RPMI7951 (cell line): ENCODE measurements at regions not wholly inside any gene's neighbourhood (a gene's known extent, or its start where the extent isn't known, plus 50 kb on each side); places are given as distances from the start of the nearest gene placed in this dataset.
A peak's percentile ranks its signal among the peaks of the same experiment; 100 is the strongest.

Experiments
- DNase-seq: peaks from one replicate; pipeline ENCODE4 v3.0.0-alpha.2; 2012; ENCODE audit warnings: low read depth

DNA sequence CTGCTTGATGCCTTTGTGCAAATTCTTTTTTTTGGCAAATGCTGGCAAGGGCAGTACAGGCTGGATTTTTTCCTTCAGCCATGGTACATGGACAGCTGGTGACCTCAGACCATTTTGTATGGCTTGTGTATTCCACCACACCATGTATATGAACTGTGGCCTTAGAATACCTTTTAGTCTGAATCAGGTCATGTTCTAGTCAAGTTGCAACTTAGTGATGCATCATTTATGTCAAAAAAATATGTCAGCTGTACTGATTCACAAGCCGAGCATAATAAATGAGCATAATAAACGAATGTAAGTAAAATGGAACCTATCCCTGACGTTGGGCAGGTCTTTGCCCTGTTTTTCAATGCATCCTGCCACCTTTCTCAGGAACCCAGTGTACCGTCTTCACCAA lies 219.7 kb upstream of the RUNX1 start:
- DNase-seq, result no peak

DNA sequence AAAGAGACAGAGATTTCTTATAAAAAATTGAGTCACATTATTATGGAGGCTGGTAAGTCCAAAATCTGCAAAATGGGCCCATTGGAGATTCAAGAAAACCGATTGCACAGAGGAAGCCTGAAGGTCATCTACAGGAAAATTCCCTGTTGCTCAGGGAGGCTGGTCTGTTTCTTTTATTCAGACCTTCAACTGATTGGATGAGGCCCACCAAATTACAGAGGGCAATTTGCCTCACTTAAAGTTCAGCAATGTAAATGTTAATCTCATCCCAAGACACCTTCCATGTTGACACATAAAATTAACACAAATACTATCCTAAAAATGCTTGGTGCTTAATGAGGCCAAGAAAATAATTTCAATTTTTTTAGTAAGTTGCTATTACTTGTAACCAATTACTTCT lies 219.2 kb upstream of the RUNX1 start:
- DNase-seq, result no peak

DNA sequence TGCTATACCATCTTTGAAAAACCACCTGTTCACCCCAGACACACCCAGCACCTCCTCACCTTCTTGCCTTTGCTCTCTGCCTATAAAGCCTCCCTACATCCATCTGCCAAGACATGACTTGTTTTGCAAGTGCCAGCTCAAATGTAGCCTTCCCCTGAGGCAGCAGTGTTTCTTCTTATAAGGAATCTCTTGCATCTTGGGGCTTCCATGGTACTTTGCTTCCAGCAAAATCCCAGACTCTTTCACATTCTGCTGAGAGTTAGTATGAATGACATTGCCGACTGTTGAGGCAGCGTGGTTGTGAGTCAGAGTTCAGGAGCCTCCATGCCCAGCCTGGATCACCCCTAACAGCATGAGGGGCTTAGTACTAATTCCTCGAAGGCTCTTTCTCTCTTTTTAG lies 217.4 kb upstream of the RUNX1 start:
- peak; percentile 62 for DNase-seq

DNA sequence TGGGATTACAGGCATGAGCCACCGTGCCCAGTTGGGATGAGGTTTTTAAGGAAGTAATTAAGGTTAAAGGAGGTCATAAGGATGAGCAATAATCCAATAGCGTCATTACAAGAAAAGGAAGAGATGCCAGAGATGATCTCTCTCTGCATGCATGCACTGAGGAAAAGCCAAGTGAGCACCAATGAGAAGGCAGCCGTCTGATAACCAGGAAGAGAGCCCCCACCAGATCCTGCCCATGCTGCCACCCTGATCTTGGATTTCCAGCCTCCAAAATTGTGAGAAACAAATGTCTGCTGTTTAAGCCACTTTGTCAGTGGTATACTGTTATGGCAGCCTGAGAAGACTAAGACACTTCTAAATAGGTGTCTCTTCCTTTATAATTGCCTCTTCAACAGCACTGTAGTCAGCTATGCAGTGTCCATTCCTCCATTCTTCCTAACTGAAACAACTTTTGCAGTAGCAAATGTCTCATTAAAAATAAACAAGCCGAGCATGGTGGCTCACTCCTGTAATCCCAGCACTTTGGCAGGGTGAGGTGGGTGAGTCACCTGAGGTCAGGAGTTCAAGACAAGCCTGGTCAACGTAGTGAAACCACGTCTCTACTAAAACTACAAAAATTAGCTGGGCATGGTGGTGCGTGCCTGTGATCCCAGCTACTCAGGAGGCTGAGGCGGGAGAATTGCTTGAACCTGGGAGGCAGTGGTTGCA lies 216.2 kb upstream of the RUNX1 start:
- peak; percentile 88 for DNase-seq

DNA sequence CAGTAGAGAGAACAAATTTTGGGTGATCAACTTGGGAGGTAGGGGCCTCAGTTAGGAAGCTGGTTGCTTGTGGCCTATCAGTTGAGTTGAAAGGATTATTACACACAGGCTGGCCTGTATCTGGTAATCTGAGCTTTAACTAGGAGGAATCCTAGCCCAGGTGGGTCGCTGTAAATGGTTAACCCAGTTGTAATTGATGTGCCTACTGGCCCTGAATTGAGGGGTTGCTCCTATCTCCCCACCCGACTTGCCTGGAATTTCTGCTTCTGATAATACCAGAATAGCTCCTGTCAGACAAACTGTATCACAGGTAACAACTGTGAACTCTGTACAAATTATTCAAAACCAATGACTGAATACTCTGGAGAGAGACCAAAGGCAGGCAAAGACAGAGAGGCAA lies 210.4 kb upstream of the RUNX1 start:
- no peak for DNase-seq

DNA sequence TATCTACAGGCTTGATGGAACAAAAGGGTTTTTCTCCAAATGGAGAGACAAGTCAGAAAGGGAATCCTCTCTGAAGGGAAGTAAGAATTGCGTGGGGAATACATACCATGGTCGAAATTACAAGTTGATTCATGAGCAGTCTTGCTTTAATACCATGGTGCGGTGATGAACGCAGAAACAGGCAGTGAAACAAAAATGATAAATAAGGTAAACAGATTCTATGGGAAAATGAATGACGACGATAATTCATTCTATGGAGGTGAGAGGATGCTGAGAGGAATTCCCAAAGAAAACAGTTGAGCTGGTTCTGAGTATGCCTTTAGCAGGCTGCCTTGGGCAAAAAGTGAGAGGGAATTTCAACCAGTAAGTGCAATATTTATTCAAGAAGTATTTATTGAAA lies 209.4 kb upstream of the RUNX1 start:
- DNase-seq, result no peak

DNA sequence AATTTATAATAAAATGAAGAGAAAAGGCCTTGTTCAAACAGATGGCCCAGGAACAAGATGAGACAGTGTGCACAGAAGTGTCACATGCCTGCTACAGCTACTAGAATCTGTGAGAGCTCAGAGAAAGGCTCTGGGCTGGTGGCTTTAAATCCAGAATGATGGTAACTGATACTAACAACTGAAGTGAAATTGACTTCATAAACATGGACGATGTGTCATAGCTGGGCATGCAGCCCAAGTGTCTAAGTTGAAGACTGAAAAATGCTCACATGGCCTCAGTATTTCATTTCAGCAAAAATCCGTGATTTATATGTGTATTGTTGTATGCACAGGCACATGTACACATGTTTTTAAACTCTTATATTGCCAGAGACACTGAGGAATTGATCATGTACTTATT lies 208.3 kb upstream of the RUNX1 start:
- peak; percentile 94 for DNase-seq

DNA sequence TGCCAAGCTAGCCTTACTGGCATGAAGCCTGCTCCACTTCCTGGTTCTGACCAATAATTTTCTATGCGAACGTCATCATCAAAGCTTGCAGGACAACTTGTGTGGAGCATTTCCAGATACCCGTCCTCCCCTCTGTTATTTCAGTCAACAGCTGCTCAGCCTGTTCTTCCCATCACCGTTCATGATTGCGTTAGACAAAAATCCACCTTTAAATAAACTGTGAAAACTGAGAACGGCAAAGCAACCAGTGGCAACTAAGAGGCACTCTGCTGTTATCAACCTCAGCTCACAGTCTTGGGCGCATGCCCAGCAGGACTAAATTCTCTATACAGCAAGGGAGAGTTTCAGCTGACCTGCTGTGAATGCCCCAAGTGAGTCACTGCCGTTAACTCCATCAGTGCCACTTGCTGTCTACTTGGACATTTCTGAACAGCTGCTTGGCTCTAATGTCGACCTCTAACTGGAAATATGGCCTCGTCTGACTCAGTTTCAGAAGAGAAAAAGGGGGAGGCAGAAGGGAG lies 207.4 kb upstream of the RUNX1 start:
- DNase-seq, result peak; percentile 98

DNA sequence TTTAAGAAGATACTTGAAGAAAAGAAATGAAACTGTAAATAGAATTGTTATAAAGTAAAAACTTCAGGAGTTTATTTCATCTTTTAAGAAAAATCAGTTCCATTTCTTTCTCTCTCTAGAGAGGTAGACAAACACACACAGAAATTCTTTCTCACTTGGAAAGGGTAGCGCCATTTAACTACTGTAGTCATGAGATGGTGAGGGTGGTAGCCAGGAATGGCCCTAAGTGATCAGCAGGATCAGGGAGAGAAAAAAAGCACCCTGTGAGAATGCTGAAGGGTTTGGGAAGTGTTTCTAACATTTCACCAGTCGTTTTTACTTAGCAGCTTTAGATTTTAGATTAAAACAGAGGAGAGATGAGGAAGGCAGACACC lies 205.7 kb upstream of the RUNX1 start:
- no peak for DNase-seq

DNA sequence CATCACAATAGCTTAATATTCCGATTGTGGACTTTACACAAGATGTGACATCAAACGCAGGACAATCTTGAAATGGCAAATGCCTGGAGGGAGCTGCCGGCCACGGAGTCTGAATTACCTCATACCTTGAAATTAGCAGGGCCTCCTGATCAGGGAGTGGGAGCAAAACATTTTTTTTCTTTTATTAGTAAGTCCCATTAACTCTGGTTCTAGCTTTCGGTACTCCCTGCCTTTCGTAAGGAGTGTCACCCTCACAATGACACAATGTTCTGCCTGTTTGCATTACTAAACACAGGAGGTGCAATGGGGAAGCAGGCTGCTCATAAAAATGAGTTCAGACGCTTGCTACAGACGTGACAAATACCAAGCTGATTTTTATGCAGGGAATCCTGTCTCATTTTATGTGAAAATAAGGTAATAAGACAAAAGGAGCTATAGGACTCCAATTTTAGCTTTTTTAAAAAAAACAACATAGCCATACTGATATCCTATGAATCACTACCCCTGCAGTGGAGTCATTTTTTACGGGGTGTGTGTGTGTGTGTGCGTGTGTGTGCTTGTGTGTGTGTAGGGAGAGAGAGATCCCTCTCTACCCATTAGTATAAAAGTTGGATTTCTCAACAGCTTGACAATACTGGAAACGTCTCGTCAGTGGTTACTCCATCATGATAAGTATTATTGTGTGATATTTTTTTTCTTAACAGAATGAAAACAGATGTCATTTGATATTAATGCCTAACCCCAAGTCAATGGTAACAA lies 205.1 kb upstream of the RUNX1 start:
- DNase-seq, result peak; percentile 75

DNA sequence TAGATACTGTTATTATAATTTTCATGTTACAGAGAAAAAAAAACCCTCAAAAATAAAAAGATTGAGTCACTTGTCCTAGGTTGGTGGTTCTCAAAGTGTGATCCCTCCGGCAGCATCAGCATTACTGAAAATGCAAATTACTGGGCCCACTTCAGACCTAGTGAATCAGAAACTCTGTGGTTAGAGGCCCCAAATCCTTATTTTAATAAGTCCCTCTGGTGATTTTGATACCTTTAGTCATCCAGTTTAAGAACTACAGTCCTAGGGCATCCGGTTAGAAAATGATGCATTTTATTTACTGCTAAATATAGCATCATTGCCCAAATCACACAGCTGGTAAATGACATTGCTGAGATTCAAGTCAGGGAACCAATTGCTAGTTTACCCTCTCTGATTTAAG lies 203.7 kb upstream of the RUNX1 start:
- peak; percentile 83 for DNase-seq

DNA sequence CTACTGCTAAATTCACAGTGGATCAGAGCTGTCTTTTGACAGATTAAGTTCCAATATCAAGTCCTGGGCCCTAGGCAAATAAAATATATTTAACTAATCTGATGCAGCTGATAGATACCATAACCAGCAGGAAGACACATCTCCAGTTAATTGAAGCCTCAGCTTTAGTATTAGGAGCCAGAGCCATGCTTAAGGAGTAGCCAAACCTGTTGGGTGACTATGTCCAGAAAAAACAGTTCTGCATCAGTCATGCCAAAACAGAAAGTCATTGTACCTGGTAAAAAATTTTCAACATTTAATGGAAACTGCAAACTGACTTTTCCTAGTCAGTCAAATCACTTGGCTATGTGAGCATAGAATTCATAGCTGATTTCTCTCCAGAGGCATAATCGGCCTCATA lies 200.5 kb upstream of the RUNX1 start:
- no peak for DNase-seq

DNA sequence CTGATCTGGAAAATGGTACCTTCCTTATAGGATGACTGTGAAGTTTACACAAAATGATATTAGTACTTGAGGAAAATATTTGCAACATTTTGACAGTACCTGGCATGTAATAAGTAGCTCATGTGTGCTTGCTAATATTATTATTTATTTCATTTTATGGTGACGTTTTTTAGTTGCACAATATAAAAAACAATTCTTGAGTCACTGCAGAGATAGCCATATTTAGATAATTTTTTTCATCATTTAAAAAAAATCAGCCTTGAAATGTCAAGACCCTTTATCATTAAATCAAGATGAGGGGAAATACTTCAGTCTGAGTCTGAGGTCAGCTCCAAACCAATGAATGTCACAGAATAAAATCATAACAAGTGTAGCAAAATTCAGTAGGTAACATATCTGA lies 196.8 kb upstream of the RUNX1 start:
- DNase-seq, result no peak

DNA sequence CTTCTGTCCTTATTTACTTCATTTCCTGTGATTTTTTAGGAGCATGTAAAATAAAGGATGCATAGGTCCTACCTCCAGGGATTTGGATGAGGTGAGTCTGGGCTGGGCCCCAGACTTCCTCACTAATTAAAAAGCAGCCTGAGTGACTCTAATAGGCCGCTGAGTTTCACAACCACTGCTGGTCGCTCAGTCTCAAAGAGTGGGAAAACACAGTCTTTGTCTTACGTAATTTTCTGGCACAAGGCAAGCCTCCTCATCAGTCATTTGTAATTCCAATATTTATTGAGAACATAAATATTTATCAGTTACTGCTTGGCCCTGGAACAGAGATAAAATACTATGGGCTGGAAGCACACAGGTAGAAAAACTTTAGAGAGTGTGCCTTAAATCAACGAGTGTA lies 195.4 kb upstream of the RUNX1 start:
- no peak for DNase-seq

DNA sequence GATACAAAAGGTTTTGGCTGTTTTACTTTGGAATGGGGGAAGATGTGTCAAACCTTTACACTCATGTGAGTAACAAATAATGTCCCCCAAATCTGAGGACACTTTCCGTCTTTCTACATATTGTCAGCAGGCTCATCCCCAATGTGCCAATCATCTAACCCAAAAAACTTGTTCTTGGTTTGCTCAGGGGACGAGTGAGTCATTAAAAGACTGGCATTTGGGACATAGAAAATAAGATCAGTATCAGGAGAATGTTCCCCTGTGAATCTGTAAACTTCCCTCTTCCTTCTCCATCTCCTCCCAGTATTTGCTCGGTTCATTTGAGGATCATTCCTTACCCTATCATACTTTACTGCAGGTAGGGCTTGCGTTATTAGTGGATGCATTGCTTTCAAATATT lies 194.1 kb upstream of the RUNX1 start:
- DNase-seq, result no peak

DNA sequence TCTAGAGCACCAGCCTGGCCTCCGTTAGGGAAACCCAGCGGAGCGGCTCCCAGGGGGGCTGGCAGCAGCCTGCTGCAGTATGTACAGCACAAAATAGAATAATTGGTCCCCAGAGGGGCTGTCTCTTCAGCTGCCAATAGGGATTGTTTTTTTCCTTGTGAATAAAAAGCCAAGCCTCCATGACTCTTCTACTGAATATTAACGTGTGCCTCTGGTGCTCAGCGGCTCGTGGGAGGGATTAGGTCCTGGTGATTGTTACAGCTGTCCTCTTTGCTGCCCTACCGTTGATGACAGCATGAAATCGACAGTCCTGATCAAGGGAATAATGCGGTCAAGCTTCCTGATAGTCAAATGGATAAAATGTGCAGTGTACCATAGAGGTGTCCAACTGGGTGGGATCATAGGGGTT lies 190.7 kb upstream of the RUNX1 start:
- DNase-seq, result peak; percentile 37

DNA sequence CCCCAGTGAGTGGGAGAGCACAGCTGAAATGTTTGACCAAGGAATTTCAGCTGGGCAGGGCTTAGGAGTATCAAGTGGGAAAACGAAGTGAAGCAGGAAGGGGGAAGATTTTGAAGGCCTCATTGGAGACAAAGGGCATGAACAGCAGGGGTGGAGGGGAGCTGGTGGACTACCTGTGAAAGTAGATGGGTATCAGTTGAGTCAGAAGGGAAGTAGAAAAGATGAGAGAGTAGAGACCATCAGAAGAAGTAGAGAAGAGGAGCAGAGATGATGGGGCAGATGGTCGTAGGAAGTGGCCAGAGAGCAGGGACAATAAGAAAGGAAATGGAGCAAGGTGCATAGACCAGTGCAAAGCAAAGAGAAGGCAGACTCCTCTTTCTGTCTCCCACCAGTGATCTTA lies 189.0 kb upstream of the RUNX1 start:
- DNase-seq, result no peak

DNA sequence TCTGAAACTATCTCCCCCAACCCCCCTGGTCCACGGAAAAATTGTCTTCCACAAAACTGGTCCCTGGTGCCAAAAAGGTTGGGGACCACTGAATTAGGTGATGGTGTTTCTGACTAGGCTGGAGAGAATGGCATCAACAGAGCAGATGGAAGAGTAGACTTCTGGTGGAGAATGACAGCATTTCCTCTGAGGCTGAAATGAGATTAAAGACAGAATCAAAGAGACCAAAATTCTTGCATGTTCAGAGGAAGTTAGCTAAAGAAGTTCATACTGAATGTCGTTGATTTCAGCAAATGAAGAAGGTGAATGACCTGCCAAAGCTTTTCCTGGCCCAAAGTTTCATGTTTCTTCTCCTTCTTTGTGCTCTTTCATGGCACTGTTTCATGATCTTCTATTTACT lies 188.2 kb upstream of the RUNX1 start:
- no peak for DNase-seq

DNA sequence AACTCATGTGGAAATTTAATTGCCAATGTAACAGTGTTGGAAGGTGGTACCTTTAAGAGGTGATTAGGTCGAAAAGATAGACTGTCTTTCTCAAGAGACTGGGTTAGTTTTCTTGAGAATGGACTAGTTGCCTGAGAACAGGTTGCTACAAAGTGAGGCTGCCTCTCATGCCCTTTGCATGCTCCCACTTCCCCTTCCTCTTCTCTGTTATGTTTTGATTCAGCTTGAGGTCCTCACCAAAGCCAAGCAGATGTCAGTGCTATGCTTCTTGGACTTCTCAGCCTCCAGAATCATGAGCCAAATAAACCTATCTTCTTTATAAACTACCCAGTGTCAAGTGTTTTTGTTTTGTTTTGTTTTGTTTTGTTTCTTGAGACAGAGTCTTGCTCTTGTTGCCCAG lies 187.0 kb upstream of the RUNX1 start:
- no peak for DNase-seq

DNA sequence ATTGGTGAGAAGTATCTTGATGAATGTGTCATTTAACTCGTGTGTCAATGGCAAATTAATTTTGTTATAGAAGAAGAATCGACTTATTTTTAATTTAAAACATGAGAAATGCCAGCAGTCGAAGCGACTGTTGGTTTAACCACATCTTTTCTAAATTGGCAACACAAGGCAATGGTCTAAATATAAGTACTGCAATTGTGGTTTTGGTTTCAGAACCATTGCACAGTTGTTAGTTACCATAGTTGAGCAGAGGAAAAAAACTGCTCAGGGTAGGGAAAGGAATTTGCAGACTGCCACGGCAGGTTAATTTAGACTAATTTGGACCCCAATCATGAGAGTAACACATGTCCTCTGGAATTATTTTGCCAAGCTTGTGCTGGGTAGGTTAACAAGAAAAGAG lies 185.6 kb upstream of the RUNX1 start:
- peak; percentile 76 for DNase-seq

DNA sequence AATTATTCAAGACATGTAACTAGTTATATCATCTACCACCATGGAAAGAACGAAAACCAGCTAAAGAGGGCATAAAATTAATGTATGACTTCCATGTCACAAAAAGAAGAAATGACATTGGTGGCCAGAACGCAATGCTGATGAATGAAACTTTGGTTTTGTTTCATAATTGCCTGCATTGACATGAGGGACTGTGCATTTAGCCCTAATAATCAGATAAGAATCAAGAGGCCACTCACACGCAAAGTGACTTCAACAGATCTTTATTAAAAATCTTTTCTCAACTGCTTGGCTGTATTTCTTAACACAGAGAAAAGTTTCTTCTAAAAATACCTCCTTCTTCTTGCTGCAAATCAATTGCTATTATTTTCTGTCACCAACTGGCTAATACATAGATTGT lies 184.7 kb upstream of the RUNX1 start:
- DNase-seq, result no peak

DNA sequence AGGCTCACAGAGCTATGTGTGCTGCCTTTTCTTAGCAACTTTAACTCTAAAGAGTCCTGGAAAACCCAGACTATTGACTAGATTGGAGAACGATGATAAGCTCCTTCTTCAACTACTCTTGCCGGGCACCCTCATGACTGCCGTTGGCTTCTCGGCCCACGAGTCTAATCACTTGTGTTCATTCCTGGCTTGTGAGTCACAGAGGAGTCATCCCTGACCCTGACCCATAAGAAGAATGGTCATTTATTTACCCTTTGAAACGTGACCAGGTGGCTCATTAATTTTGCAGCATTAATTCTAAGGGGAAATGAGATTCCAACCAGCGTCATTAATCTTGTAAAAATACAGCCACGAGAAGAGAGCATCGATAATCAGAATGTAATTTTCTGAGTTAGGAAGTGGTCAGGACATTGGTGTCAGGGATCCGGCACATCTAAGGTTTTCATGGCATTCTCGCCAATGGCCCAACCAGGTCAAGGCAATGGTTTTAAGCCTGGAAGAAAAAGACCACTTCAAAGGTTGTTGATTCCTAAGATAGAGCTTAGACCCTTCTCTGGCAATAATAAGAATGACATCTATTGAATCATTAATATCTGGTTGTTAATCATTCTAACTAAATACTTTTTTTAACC lies 183.6 kb upstream of the RUNX1 start:
- DNase-seq, result peak; percentile 94

DNA sequence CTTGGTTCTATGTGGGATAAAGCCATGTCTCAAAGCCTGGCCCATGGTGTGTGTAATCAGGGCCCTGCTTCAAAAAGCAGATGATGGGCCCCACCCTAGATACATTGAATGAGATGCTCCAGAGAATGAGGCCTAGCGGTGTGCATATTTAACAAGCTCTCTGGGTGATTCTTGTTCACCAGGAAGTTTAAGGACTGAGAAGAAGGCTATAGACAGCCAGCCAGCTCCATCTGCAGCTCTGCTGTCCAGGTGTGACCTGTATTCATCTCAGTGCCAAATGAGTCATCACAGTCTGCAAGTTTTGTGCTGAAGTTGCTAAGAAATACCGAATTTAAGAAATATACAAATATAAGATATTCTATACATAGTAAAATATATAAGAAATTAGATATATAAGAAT lies 182.0 kb upstream of the RUNX1 start:
- peak; percentile 26 for DNase-seq
